ENCODE measurements at regions not wholly inside any gene's neighbourhood (a gene's known extent, or its start where the extent isn't known, plus 50 kb on each side); places are given as distances from the start of the nearest gene placed in this dataset.
"Not testable (repeated sequence)": the region's sequence is repeated elsewhere in the genome, so short reads cannot be mapped to it uniquely, and the experiment has no call there.

GRCh38 chr11:81700076-81700475 lies 1033.6 kb downstream of the FAM181B start:
- DNase-seq = no peak

- no peak for DNase-seq
These were observed 1046.6 kb downstream of the FAM181B start for GRCh38 chr11:81687057-81687456.

GRCh38 chr11:81674211-81674610 lies 1059.5 kb downstream of the FAM181B start:
- DNase-seq = no peak

- no peak for DNase-seq
These were observed 1060.7 kb downstream of the FAM181B start for GRCh38 chr11:81673001-81673400.

- no peak for DNase-seq
These were observed 1063.6 kb downstream of the FAM181B start for GRCh38 chr11:81669935-81670543.

GRCh38 chr11:81658722-81659121 lies 1074.9 kb downstream of the FAM181B start:
- no peak for DNase-seq

- DNase-seq = no peak
These were observed 1078.3 kb downstream of the FAM181B start for GRCh38 chr11:81655351-81655750.

- DNase-seq = no peak
These were observed 1086.3 kb downstream of the FAM181B start for GRCh38 chr11:81647374-81647773.

GRCh38 chr11:81644239-81644840 lies 1089.3 kb downstream of the FAM181B start:
- DNase-seq = peak in 1 of 2 donors; percentile 1

GRCh38 chr11:81634483-81634882 lies 1099.2 kb downstream of the FAM181B start:
- DNase-seq = no peak

- DNase-seq = no peak
These were observed 1131.2 kb downstream of the FAM181B start for GRCh38 chr11:81602508-81602907.

- DNase-seq = no peak
These were observed 1137.0 kb downstream of the FAM181B start for GRCh38 chr11:81596704-81597103.

- DNase-seq = no peak
These were observed 1148.2 kb downstream of the FAM181B start for GRCh38 chr11:81585390-81585933.

- no peak for DNase-seq
These were observed 1154.3 kb downstream of the FAM181B start for GRCh38 chr11:81579339-81579738.

GRCh38 chr11:81578571-81578970 lies 1155.1 kb downstream of the FAM181B start:
- DNase-seq = no peak

- no peak for DNase-seq
These were observed 1159.4 kb downstream of the FAM181B start for GRCh38 chr11:81574301-81574700.

- DNase-seq = no peak
These were observed 1160.3 kb downstream of the FAM181B start for GRCh38 chr11:81573367-81573766.

- DNase-seq = no peak
These were observed 1163.0 kb downstream of the FAM181B start for GRCh38 chr11:81570669-81571068.

GRCh38 chr11:81569999-81570398 lies 1163.7 kb downstream of the FAM181B start:
- DNase-seq = no peak

- no peak for DNase-seq
These were observed 1164.7 kb downstream of the FAM181B start for GRCh38 chr11:81568918-81569317.

GRCh38 chr11:81548123-81548522 lies 1185.5 kb downstream of the FAM181B start:
- DNase-seq = no peak

GRCh38 chr11:81539806-81540205 lies 1193.9 kb downstream of the FAM181B start:
- not testable (repeated sequence) for DNase-seq

GRCh38 chr11:81515566-81515965 lies 1218.1 kb downstream of the FAM181B start:
- DNase-seq = no peak

- no peak for DNase-seq
These were observed 1236.4 kb downstream of the FAM181B start for GRCh38 chr11:81497202-81497804.

Measured in activated CD4-positive, alpha-beta T cell treated with anti-CD3 and anti-CD28 coated beads for 4 hours (primary cell).